Amygdala (tissue), 56 donors: ENCODE measurements at regions not wholly inside any gene's neighbourhood (a gene's known extent, or its start where the extent isn't known, plus 50 kb on each side); places are given as distances from the start of the nearest gene placed in this dataset.

Source experiments
- DNase-seq, 56 donors: peaks; one replicate each; lab custom pipeline; 2025; lab: John Stamatoyannopoulos, UW

DNA sequence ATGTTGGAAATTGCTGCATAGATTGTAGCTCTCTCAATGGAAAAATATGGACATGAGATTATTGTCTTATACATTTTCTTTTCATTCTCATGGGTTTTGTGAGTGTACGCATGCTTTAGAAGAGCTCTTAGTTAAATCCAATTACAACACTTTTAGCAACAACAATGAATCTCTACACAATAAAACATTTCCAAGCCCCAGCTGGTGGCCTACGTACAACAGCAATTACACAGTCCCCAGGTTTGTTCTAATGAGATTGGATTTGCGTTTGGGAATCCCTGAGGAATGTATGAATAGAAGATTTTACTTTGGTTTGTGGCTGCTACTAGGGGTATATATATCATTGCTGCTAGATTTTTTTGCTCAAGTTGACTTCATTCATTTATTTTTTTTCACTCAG is 98.6 kb downstream of the FHDC1 start:
- DNase-seq, result no peak

DNA sequence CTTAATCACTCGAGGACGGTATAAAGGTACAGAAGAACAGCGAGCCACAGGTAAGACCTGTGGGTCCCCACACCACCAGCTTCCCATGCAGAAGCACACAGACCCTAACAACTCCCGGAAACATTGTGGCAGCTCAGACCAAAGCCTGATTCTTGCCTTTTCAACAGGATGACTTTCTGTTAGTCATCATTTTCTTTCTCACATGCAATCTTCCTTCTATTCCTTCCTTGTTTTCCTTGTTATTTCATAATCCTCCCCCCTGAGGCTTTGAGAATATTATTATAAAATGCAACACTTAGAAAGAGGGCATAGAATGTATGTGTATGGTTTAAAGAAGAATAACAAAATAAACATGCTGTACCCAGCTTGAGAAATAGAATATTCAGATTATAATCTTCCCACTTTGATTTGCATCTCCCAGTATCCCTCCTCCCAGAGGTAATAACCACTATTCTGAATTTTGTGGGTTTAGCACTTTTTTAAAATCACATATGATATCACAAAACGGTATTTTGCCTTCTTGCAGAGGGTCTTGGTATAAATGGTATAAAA is 100.9 kb downstream of the FHDC1 start:
- DNase-seq, result no peak

GRCh38 chr4:153038623-153039311 is 102.6 kb downstream of the FHDC1 start:
- no peak for DNase-seq

GRCh38 chr4:153039542-153040185 is 103.5 kb downstream of the FHDC1 start:
- DNase-seq, result no peak

DNA sequence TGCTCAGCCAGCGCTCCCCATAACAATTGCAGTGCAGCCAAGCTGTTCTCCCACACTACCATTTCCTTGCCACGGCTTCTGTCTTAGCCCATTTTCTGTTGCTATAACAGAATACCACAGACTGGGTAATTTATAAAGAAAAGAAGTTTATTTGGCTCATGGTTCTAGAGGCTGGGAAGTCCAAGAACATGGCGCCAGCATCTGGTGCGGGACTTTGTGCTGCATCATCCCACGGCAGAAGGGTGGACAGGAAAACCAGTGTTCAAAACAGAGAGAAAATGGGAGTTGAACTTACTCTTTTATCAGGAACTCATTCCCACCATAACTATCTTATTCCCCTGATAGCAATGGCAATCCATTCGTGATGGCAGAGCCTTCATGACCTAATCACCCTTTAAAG is 104.6 kb downstream of the FHDC1 start:
- DNase-seq, result no peak

GRCh38 chr4:153044036-153044435 is 107.9 kb downstream of the FHDC1 start:
- no peak for DNase-seq

DNA sequence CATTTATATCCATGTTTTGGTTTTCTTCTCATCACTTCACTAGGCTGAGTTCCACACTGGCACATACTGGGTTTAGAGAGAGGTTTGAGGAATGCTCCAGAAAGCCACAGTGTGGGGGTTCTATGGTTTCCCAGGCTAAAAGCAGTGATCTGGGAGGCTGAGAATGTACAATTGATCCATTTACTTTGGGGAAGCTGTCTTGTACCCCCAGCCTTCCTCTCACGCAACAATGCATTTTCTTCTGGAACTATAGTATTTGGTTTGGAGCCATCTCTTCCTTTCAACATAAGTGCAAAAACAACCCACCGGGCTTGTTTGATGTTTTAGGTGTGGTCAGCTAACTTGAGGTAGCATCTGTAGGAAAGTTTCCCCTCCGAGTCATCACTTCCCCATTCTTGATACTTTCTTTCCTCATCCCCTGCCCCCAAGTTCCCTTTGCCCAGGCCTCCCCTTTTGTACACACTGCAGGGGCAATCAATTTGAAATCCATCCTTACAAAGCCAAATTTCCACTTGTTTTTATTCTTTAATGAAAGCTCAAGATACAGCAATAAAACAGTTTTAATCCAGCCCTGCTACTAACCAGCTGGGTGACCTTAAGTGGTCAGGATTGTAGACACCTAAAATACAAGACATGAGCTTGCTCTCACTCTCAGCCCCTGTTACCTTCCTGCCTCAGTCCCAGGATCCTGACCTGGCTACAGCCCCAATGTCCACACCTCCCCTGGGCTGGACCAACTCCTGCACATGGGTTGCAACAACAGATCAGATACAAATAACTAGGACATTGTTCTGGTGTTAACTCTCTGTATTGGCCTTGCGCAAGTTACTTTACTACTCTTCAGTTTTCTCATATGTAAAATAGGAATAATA is 109.2 kb downstream of the FHDC1 start:
- DNase-seq, result no peak

GRCh38 chr4:153058671-153059060 is 122.5 kb downstream of the FHDC1 start:
- no peak for DNase-seq

- DNase-seq, result no peak
Measured at GRCh38 chr4:153060196-153060595, 124.1 kb downstream of the FHDC1 start.

- no peak for DNase-seq
Measured at GRCh38 chr4:153061971-153062370, 125.8 kb downstream of the FHDC1 start.

- DNase-seq, result no peak
Measured at GRCh38 chr4:153062652-153063168, 126.6 kb downstream of the FHDC1 start.

DNA sequence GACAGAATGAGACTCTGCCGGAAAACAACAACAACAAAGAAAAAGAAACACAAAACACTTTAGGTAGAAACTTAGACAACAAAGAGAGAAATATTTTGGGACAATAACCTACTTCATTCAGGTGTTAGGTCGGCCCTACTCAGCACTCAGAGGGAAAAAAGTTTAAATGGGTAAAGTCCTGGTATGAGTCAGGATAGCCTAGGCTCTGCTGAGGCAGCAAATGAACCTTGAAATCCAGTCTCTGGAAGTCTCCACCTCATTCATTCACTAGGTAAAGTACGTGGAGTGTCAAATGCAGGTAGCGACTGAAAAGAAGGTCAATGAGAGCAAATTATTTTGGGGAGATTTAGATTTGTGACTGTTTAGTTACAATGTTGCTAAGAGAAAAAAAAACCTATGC is 127.4 kb downstream of the FHDC1 start:
- DNase-seq, result no peak

- DNase-seq, result no peak
Measured at GRCh38 chr4:153064571-153064970, 128.4 kb downstream of the FHDC1 start.

GRCh38 chr4:153065276-153065675 is 129.2 kb downstream of the FHDC1 start:
- DNase-seq, result no peak

GRCh38 chr4:153067376-153067775 is 131.3 kb downstream of the FHDC1 start:
- DNase-seq, result no peak

- DNase-seq, result no peak
Measured at GRCh38 chr4:153068751-153069150, 132.6 kb downstream of the FHDC1 start.

DNA sequence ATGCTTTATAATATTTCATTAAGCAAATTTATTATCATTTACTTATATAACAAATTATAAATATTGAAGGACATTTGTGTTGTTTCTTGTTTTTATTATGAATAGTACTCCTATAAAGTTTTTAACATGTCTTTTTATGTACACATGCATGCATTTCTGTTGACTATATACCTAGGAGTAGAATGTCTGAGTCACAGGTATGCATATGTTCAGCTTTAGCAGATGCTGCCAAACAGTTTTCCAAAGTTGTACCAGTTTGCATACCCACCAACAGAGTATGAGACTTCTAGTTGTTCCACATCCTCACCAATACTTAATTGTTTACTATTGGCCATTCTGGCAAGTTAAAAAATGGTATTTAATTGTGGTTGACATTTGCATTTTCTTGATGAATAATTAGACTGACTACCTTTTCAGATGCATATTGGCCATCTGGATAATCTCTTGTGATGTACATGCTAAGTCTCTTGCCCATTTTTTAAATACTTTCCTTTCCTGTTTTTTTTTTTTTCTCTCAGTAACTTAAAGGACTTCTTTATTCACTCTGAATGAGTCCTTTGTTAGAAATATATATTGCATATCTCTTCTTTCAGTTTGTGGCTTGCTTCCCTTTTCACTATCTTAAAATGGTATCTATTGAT is 132.2 kb upstream of the TRIM2 start:
- no peak for DNase-seq

DNA sequence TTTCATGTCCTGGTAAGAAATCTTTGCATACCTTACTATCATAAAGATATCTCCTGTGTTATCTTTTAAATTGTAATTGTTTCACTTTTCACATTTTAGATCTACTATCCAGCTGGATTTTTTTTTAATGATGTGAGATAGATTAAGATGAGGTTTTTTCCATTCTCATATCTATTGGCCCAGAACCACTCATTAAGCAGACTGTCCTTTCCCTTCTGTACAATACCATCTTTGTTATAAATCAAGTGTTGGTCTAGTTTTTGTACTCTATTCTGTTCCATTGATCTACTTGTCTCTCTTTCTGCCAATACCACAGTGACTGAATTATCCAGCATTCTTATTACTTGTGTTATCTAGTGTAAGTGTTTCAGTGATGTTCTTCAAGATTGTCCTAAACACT is 131.6 kb upstream of the TRIM2 start:
- DNase-seq, result no peak

DNA sequence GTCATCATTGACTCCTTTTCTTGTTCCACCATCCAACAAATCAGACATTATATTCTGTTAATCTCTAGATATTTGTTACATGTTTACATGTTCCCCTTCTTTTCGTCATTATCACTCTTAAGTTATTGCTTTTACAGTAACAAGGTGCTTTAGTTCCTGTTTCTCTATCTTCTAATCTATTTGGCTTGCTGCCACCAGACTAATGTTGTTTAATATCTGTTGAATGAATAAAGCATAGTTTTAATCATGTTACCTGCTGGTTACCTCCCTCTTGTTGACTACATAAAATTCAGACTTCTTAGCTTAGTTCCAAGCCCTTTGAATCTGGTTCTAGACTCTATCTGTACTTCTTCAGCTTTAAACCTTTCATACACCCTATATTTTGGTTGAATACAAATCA is 129.8 kb upstream of the TRIM2 start:
- DNase-seq, result no peak

DNA sequence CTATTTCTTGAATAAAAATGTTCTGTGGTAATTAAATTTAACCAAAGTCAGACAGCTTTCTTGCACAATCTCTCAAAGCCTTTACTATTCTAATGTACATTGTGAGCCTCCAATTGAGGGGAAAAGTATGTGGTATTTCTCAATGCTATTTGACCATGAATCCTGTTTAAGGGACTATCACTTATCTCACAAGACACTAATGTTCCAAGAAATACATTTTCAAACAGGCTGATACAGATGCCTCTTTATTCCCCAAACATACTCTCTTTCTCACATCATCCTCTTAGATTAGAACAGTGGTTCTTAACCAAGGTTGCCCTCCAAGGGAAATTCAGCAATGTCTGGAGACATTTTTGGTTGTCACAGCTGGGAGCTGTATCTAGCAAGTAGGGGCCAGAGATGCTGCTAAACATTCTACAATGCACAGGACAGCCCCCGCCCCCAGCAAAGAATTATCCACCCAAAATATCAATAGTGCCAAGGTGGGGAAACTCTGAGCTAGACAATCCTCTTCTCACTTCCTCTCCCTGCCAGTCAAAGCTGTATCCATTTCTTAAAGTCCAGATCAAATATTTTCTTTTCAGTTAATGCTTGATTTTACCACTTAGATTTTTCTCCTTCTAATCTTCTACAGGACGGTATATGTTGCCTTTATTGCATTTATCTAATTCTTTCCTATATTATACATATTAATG is 129.2 kb upstream of the TRIM2 start:
- DNase-seq, result no peak
